ENCODE measurements at regions not wholly inside any gene's neighbourhood (a gene's known extent, or its start where the extent isn't known, plus 50 kb on each side); places are given as distances from the start of the nearest gene placed in this dataset.

DNA sequence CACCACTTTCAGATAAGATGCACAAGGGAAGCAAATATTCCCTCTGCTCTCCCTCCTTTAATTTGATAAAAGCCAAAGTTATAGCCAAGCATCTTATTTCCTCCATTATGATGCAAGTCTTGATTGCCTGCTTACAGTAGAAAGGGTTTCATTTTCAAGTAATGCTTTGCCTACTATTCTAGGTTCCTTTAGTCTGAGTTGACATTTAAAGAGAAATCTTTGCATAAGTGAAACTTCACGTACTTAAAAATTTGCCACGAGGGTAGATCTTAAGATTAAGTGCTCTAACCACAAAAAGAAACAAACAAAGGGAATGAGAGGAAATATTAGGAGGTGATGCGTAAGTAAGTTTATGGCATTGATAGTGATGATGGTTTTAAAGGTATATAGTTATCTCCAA, 78.1 kb upstream of the VWDE start:
- BruUV-seq (replicated peaks): no TSS peak
- no peak overlapping the region for H3K27ac ChIP-seq (ENCODE audit: insufficient read depth, low read depth, low read length)
- dilution Hi-C loops (cut with MboI; ENCODE audit: extremely low pct_ligation_motif_present, low sequenced_read_pairs): no loop called here
- no peaks in the 10 kb centered on the region for H3K4me1 ChIP-seq (ENCODE audit: control insufficient read depth, extremely low read depth, insufficient read depth, low read length)
- H3K36me3 ChIP-seq (ENCODE audit: control insufficient read depth in 2 of 2, extremely low read depth in 1 of 2, insufficient read depth in 2 of 2, low read length in 2 of 2): no peaks in the 10 kb centered on the region
- intact Hi-C loops (cut with micrococcal nuclease): no loop called here
- no peak overlapping the region for H3K9ac ChIP-seq (replicated peaks; ENCODE audit: extremely low read depth, insufficient read depth, low read length)
- H4K20me1 ChIP-seq (replicated peaks; ENCODE audit: control insufficient read depth, extremely low read depth, insufficient read depth, low read length): no peaks in the 10 kb centered on the region
- H2AFZ ChIP-seq (ENCODE audit: low read depth, low read length): no peak overlapping the region
- no peaks in the 10 kb centered on the region for H3K79me2 ChIP-seq (ENCODE audit: control insufficient read depth, insufficient read depth, low read length)
- no peaks in the 10 kb centered on the region for H3K27me3 ChIP-seq (ENCODE audit: control insufficient read depth in 2 of 2, insufficient read depth in 2 of 2, low read length in 2 of 2)
- ChIA-PET CTCF (interaction anchor here (1.2 to 4.7 kb wide), 4 partner anchors 9 to 48 kb away, joined by 3 to 35 read pairs (median 7); no protein-coding TSS in a partner anchor), POLR2A (no interaction called here)
- no peak overlapping the region for H3K4me3 ChIP-seq (replicated peaks in 1 of 3; ENCODE audit: insufficient read depth in 1 of 3, low read depth in 1 of 3, low read length in 3 of 3)
- no peak overlapping the region for H3K4me2 ChIP-seq (ENCODE audit: insufficient read depth, low read length)
- no peak for FAIRE-seq
- no peak for DNase-seq (ENCODE audit: low read depth, low spot score)
- no peaks in the 10 kb centered on the region for H3K9me3 ChIP-seq (replicated peaks; ENCODE audit: control insufficient read depth, insufficient read depth, low read length)
- TF ChIP-seq MYC (IDR thresholded peaks at IDR 0.05; ENCODE audit: low read depth, low read length) (no peak), POLR2A (IDR thresholded peaks at IDR 0.05; ENCODE audit: low read depth, low read length) (no peak), POLR2AphosphoS5 (IDR thresholded peaks at IDR 0.05; ENCODE audit: insufficient read depth, low read depth, low read length) (no peak), EZH2 (IDR thresholded peaks at IDR 0.05; ENCODE audit: borderline replicate concordance, low read depth, low read length, severe bottlenecking) (no peak)
- TF ChIP-seq, protein P1, sequence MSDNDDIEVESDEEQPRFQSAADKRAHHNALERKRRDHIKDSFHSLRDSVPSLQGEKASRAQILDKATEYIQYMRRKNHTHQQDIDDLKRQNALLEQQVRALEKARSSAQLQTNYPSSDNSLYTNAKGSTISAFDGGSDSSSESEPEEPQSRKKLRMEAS (IDR thresholded peaks at IDR 0.05; ENCODE audit: insufficient read depth, insufficient read length): no peak
- TF ChIP-seq, protein P2, sequence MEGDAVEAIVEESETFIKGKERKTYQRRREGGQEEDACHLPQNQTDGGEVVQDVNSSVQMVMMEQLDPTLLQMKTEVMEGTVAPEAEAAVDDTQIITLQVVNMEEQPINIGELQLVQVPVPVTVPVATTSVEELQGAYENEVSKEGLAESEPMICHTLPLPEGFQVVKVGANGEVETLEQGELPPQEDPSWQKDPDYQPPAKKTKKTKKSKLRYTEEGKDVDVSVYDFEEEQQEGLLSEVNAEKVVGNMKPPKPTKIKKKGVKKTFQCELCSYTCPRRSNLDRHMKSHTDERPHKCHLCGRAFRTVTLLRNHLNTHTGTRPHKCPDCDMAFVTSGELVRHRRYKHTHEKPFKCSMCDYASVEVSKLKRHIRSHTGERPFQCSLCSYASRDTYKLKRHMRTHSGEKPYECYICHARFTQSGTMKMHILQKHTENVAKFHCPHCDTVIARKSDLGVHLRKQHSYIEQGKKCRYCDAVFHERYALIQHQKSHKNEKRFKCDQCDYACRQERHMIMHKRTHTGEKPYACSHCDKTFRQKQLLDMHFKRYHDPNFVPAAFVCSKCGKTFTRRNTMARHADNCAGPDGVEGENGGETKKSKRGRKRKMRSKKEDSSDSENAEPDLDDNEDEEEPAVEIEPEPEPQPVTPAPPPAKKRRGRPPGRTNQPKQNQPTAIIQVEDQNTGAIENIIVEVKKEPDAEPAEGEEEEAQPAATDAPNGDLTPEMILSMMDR (IDR thresholded peaks at IDR 0.05; ENCODE audit: extremely low read depth in 1 of 2, insufficient read depth in 1 of 2, low read depth in 1 of 2, low read length in 2 of 2): no peak
- no peaks in the 10 kb centered on the region for H3K9me1 ChIP-seq (replicated peaks; ENCODE audit: control insufficient read depth, extremely low read depth, insufficient read depth, low read length)

DNA sequence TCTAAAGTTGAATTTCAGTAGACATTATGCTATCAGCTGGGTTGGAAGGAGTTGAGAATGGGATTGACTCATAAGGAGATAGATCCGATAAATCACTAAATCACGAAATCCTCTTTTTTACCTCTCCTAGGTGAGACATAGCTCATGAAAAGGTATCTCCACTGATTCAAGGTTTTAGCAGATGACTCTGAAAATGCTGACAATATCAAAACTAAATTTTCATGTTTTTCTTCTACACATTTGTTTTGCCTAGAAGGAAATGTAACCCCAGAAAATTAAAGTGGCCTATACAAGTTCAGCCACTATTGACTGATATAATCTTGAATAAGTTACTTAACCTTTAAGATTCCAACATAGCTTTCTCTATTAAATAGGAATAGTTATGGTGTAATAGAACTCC, 82.2 kb upstream of the VWDE start:
- no peaks in the 10 kb centered on the region for H3K36me3 ChIP-seq (ENCODE audit: control insufficient read depth in 2 of 2, extremely low read depth in 1 of 2, insufficient read depth in 2 of 2, low read length in 2 of 2)
- no peak overlapping the region for H3K27ac ChIP-seq (ENCODE audit: insufficient read depth, low read depth, low read length)
- no peaks in the 10 kb centered on the region for H3K9me1 ChIP-seq (replicated peaks; ENCODE audit: control insufficient read depth, extremely low read depth, insufficient read depth, low read length)
- FAIRE-seq (no peak), DNase-seq (ENCODE audit: low read depth, low spot score) (no peak)
- no peaks in the 10 kb centered on the region for H4K20me1 ChIP-seq (replicated peaks; ENCODE audit: control insufficient read depth, extremely low read depth, insufficient read depth, low read length)
- ChIA-PET POLR2A (no interaction called here), CTCF (interaction anchor here (0.9 to 3.8 kb wide), 4 partner anchors 27 to 650 kb away, joined by 3 to 89 read pairs (median 13); no protein-coding TSS in a partner anchor)
- no TSS peak for BruUV-seq (replicated peaks)
- H3K4me1 ChIP-seq (ENCODE audit: control insufficient read depth, extremely low read depth, insufficient read depth, low read length): no peaks in the 10 kb centered on the region
- TF ChIP-seq JUN (IDR thresholded peaks at IDR 0.05; ENCODE audit: borderline replicate concordance, insufficient read depth, insufficient read length, low read depth) (no peak), POLR2AphosphoS5 (IDR thresholded peaks at IDR 0.05; ENCODE audit: insufficient read depth, low read depth, low read length) (no peak), POLR2A (IDR thresholded peaks at IDR 0.05; ENCODE audit: low read depth, low read length) (no peak), MYC (IDR thresholded peaks at IDR 0.05; ENCODE audit: low read depth, low read length) (no peak), GATA2 (IDR thresholded peaks at IDR 0.05; ENCODE audit: insufficient read depth, insufficient read length, low read depth, low read length) (no peak), FOS (IDR thresholded peaks at IDR 0.05; ENCODE audit: borderline replicate concordance, insufficient read depth, low read length) (no peak), EZH2 (IDR thresholded peaks at IDR 0.05; ENCODE audit: borderline replicate concordance, low read depth, low read length, severe bottlenecking) (no peak)
- TF ChIP-seq, protein P1 (IDR thresholded peaks at IDR 0.05; ENCODE audit: insufficient read depth, insufficient read length): no peak
- dilution Hi-C loops (cut with MboI; ENCODE audit: extremely low pct_ligation_motif_present, low sequenced_read_pairs) (no loop called here), intact Hi-C loops (cut with micrococcal nuclease) (no loop called here)
- no peaks in the 10 kb centered on the region for H3K27me3 ChIP-seq (ENCODE audit: control insufficient read depth in 2 of 2, insufficient read depth in 2 of 2, low read length in 2 of 2)
- no peaks in the 10 kb centered on the region for H3K79me2 ChIP-seq (ENCODE audit: control insufficient read depth, insufficient read depth, low read length)
- no peaks in the 10 kb centered on the region for H3K9me3 ChIP-seq (replicated peaks; ENCODE audit: control insufficient read depth, insufficient read depth, low read length)
- no peak overlapping the region for H3K4me3 ChIP-seq (replicated peaks in 1 of 3; ENCODE audit: insufficient read depth in 1 of 3, low read depth in 1 of 3, low read length in 3 of 3)
- no peak overlapping the region for H2AFZ ChIP-seq (ENCODE audit: low read depth, low read length)
- H3K9ac ChIP-seq (replicated peaks; ENCODE audit: extremely low read depth, insufficient read depth, low read length): no peak overlapping the region
- H3K4me2 ChIP-seq (ENCODE audit: insufficient read depth, low read length): no peak overlapping the region
